GM19455 (cell line): ENCODE measurements at regions not wholly inside any gene's neighbourhood (a gene's known extent, or its start where the extent isn't known, plus 50 kb on each side); places are given as distances from the start of the nearest gene placed in this dataset.
"Not testable (repeated sequence)": the region's sequence is repeated elsewhere in the genome, so short reads cannot be mapped to it uniquely, and the experiment has no call there.

Source experiments
- ATAC-seq: cut with Tn5 transposase; IDR thresholded peaks from one replicate; pipeline ENCODE4 v1.9.1; 2021; ENCODE audit not compliant: unreplicated experiment

DNA sequence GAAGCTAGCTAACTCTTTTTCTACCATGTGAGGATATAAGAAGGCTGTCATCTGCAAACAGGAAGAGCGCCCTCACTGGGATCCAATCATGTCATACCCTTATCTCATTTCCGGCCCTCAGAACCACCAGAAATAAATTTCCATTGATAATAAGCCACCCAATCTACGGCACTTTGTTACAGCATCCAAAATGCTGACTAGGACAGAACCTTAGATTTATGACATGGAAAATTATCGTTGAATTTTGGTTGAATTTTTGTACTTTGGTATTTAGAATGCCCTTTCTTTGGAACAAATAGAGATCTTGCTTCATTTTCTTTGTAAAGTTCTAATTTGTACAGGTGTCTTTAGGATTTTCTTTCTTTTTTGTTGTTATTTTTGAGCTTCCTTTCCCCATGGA is 53.3 kb upstream of the CYLC2 start:
- ATAC-seq, result no peak

DNA sequence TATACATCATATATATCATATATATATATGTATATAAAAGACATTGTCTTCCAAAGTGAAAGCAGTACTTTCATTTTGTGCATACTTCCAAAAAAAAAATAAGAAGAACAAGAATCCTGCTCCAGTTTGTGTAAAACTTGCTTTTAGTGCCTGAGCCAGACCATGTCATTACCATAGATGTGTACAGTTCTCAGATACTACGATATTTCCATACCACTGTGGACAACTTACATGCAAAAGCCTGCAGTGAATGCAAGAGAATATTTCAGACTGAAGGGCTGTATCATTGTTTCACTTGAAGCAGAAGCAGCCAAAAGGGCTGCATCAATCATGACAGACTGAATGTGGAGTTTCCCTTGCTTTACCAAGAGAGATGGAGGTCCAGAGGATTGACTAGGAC is 72.6 kb upstream of the CYLC2 start:
- ATAC-seq, result no peak

DNA sequence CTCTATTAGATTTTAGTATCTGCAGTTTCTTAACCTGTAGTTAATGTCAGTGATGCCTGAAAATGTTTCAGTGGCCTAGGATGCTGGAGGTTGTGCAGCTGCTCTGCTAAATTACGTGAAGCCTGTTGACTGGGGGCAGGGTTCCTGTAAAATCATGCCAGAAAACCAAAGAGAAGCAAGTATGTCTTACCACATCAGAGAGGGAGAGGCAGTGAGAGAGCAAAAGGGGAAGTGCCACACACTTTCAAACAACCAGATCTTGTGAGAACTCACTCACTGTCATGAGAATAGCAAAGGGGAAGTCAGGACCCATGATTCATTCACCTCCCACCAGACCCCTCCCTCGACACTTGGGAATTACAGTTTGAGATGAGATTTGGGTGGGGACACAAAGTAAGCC is 83.9 kb upstream of the CYLC2 start:
- no peak for ATAC-seq

DNA sequence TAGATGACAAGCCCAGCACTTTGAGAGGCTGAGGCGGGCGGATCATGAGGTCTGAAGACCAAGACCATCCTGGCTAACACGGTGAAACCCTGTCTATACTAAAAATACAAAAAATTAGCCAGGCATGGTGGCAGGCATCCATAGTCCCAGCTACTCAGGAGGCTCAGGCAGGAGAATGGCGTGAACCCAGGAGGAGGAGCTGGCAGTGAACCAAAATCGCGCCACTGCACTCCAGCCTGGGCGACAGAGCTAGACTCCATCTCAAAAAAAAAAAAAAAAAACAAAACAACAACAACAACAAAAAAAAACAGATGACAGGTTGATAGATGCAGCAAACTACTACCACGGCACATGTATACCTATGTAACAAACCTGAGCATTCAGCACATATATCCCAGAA is 89.3 kb upstream of the CYLC2 start:
- not testable (repeated sequence) for ATAC-seq

DNA sequence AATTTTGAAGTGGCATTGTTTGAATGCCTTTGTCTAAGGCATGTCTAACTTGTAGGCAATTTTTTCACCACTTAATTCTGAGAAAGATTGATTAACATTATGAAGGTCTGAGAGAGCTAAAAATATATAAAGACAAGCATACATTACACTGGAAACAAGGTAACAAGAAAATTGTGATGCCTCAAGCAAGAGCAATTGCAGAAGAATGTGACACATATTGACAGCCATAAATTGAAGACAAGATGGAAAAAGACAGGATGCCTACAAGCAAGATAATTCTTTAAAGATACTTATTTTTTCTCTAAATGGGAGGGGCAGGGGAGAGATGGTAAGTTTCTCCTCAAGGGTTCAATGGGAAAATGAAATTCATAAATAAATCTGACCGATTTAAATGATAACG is 103.1 kb upstream of the CYLC2 start:
- no peak for ATAC-seq

DNA sequence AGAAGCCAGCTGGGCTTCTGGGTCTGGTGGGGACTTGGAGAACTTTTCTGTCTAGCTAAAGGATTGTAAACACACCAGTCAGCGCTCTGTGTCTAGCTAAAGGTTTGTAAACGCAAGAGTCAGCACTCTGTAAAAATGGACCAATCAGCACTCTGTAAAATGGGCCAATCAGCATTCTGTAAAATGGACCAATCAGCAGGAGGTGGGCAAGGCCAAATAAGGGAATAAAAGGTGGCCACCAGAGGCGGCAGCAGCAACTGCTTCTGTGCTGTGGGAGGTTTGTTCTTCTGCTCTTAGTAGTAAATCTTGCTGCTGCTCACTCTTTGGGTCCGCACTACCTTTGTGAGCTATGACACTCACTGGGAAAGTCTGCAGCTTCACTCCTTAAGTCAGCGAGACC is 106.4 kb upstream of the CYLC2 start:
- ATAC-seq, result not testable (repeated sequence)

DNA sequence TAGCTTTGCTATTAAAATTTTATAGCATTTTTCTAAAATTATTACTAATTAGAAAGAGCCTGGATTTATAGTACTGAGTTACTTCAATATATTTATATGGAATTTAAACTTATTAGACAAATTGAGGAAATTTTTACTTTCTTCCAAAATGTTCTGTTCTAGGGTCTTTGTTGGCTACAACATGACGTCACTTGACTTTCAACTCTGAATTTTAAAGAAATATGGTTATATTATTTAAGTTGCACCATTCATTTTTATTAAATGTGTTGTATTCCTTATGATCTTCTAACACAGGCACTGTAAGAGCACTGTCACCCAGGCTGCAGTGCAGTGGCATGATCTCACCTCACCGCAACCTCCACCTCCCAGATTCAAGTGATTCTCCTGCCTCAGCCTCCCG is 119.4 kb upstream of the CYLC2 start:
- no peak for ATAC-seq

DNA sequence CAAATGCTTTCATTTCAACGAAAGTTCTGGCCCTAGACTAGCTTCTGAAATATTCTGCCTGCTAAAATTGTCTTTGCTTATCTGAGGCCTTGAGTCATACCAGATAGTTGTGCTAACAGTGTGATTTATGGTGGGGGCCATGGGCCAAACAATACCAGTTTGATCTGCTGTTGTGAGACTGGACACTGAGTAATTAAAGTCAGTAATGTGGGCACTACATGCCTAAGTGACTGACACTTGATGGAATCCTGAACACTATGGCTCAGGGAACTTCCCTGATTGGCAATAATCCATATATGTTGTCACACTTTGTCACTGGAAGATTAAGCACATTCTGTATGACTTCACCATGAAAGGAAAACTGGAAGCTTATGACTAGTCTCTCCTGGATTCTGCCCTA is 127.6 kb upstream of the CYLC2 start:
- no peak for ATAC-seq

DNA sequence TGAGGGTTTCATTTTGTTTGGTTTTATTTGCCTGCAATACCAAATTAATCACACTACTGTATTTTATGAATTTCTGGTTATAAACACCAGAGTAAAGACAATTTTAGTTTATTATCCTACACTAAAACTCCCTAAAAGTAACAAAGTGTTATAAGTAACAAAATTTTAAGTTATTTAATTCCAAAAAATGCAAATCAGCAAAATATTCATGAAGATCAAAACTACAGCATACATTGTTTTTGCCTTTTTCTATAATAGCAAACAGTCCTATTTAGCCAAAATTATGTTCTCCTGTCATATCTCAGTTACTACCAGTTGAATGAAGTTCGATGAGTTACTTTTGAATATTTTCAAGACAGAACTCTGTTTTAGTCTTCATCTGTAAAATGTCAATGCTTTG is 132.7 kb upstream of the CYLC2 start:
- no peak for ATAC-seq

DNA sequence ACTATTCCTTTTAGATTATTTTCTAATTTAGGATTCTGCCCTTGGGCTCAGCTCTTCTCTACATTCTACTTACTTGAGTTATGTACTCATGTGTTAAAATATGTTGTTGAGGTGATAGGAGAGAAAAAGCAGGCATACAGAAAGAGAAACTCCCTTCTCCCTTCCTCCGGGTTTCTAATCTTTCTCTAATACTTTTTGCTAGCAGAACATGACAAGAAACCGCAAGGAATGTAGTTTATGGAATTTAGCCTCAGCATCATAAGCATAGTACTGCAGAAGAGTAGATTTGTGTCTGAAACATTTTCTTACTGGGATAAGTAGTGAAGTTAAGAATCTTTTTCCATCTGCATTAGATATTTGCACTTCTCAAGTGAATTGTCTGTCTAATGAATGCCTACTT is 139.5 kb upstream of the CYLC2 start:
- no peak for ATAC-seq

DNA sequence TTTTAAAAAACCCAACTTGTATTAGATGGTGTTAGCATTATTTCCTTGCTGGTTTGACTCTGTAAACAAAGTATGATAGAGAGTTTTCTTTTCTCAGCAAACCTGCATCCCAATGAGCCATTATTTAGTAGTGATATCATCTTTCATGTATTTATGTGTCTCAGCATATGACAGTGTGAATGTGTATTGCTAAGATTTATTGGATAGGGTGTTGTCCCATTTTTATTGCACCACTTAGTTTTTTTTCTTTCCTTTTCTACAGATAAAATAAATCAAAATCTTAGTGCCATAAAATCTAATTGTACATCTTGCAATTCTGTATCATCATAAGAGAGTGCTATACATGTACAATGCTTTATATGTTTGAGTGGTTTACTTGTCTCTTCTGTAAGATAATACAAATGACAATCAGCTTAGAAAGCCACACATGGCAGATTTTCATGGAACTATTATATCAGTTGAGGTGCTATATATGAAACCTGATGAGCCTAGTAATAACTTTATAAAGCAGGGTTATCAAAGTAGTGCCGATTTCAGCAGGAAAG is 149.2 kb upstream of the CYLC2 start:
- ATAC-seq, result no peak

DNA sequence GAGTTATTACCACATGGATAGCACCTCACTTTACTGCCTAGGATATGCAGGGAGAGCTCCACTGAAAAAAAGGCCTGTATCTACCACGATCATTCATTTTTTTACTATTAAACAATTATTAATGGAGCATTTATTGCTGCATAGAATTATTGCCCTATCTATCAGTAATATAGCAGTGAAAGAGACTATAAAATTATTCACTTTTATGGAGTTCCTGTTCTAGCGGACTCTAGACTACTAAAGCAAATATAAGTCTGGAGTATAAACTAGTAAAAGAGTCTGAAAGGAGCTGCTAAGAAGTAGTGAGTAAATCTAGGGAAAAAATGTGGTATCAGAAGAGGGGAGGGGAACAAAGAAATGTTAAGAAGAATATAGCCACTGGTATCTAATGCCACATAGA is 150.4 kb upstream of the CYLC2 start:
- no peak for ATAC-seq

DNA sequence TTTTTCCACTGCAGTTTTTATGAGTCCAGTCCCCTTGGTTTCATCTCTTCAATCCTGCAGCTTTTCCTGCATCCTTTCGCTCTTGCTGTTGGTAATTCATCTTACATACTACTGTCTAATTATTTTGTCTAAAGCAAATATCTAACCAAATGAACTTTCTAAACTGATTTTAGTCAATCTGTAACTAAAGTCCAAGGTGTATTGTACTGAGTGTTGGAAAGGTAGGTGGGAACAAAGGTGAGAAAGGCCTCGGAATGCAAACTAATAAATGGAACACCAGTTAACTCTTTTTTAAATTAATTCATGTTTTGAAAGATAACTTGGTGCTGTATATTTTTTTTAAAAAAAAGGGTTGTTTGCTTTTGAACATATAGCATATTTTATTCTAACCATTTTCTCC is 152.7 kb upstream of the CYLC2 start:
- ATAC-seq, result no peak

DNA sequence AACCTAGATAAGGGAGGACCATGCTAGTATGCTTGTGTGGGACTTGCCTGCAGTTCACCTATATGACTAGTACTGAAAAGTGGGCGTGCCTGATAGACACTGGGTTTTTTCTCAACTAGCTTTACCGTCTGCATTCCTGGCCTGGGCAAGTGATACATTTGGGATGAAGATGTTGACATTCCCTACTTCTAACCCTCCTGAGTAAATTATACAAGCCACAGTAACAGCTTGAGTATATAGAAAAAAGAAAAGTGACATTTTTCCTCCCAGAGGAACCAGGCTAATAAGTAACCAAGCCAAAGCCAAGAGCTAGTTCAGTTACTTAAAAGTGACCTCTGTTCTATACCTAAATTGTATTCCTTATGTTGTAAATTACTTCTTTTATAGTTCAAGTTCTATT is 153.8 kb upstream of the CYLC2 start:
- ATAC-seq, result no peak

DNA sequence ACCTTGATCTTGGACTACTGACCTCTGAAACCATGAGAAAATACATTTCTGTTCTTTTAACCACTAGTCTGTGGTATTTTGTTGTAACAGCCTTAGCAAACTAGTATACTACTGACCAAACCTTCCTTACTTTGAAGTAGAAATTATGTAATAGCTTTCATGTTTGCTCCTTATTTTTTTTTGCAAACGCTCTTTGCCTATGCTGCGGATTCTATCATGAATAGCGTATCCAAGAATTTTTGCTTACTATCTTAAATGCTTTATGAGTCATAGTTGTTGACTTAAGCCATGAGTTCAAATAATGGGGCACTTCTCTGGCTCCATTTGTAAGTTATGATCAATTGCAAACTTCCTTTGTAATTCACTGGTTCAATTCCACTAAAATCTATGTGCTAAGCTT is 154.8 kb upstream of the CYLC2 start:
- no peak for ATAC-seq

DNA sequence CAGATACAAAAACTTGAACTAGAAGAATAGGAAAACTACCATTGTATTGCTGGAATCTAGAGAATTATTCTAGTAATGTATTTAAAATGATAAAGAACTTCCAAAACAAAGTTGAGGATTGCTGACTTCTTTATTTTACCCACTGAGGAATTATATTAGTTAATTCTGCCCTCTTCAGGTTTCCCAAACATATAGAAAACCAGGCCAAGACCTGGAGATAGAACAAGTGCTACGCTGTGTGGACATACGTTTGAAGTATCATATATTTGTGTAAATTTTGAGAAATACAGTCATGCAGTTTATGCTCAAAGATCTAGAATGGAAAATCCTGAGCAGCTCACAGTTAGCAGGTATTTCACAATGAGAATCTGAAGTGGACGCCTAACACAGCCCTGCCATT is 162.3 kb upstream of the CYLC2 start:
- no peak for ATAC-seq

DNA sequence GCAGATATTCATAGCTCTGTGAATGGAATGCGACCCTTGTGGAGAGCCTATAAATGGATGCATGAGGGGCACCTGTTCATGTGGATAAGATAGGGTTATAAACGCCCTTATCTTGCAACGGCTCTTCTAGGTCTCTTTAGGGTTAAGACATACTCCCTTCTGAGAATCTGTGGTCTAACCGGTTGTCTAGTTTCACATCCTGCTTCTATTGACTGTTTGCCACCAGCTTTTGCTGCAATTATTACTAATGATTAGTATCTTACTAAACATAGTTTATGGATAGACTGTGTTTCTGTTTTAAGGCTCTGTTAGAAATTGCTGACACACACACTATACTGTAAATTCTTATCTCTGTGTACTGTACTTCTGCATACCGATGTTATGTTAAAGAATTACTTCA is 198.9 kb upstream of the CYLC2 start:
- ATAC-seq, result no peak

DNA sequence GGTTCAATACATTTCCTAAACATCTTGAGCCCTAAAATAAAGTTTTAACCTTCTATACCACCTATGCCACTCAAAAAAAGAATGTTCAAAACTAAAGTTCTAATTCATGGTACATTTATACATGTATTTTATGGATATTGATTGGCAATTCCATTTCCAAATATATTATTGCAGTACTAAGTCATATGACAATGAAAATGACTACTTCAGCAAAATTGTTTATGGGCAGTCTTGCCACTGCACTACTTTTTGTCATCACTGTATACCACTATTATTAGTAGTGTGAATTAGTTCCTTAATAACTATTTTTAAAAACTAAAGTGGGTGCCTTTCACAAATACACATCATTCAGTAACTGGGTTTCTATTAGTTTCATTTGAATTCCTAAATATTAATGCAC is 199.6 kb upstream of the CYLC2 start:
- no peak for ATAC-seq

DNA sequence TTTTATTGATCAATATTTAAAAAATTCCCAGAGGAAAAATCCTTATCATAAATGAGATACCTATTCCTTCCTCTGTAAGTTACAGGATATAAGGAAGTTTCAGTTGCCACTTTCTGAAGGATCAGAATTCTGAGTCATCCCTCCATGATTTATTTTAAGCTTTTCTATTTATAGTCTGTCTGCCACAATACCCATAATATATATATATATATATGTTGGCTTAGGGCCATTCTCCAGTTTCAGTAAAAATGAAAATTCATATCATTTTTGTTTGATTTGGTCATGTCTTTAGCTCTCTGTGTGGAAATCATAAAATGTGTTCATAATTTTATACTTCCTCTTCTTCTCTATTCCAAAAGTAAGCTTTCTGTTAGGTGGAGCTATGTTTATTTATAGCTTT is 215.8 kb upstream of the CYLC2 start:
- ATAC-seq, result no peak

DNA sequence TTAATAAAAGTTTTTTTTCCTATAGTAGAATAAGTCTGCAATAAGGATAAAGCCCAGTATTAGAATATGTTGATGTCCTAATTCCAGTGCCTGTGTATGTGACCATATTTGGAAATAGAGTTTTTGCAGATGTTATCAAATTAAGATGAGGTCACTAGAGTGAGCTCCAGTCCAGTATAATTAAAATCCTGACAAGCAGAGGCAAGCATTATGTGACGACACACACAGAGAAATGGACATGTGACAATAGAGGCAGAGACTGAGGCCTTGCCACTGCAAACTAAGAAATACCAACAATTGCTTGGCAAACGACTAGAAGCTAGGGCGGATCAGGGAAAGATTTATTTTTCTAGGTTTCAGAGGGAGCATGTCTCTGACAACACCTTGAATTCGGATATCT is 216.4 kb upstream of the CYLC2 start:
- no peak for ATAC-seq

DNA sequence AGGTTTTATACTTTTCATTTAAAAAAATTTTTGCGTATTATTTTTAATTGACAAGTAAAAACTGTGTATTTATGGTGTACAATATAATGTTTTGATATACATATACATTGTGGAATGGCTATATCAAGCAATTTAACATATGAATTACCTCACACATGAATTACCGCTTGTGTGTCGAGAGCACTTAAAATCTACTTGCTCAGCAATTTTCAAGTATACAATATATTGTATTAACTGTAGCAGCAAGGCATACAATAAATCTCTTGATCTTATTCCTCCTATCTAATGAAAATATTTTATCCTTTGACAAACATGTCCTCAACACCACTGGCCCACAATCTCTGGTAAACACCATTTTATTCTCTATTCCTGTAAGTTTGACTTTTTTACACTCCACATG is 224.4 kb upstream of the CYLC2 start:
- no peak for ATAC-seq

DNA sequence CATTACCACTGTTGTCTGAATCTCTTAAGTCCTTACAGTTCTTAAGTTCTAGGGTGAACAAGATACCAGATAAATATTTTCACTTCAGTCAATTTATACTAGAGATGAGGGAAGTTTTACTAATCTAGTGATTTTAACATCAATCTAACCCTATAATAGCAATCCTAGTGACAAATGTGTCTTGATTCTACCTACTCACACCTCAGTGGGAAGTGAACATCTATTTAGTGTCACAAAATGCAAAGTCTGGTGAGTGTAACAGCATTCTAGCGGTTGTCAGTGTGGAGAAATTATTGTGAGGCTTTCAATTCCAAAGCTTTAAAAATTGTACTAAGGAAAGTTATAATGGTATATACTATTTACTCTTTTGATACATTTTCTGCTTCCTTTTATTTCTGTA is 225.8 kb upstream of the CYLC2 start:
- no peak for ATAC-seq

DNA sequence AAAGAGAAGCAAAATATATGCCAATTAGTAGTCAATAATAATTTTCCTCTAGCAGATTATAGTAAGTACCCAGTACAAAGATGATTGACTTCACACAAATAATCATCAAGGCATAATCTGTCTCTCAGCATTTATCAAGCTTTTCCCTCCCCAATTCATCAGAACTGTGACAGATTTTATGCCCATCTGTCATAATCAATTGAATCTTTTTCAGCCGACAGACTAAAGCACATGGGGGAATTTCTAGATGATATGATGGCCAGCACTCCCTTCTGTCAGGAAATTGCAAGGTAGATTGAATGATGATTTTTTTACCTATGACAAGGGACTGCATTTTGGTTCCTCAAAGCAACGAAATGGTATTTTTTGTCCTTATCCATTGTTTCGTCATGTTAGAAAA is 227.1 kb upstream of the CYLC2 start:
- no peak for ATAC-seq

DNA sequence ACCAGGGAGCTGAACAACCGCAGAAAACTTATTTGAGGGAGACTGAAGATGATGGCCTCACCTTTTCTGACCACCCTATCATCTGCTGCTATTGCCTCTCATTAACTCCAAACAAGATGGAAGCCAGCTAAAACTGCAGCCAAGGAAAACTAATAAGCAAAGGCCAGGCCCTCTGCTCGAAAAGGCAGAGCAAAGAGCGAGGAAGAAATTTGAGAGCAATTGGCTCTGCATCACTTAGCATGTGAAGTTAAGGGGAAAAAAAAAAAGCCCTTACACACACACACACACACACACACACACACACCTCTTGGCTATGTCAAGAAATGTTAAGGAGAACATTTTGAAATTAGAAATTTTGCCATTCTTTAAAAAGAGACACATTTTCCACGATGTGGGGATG is 228.1 kb upstream of the CYLC2 start:
- ATAC-seq, result no peak
